ENCODE measurements at regions not wholly inside any gene's neighbourhood (a gene's known extent, or its start where the extent isn't known, plus 50 kb on each side); places are given as distances from the start of the nearest gene placed in this dataset.
A peak's percentile ranks its signal among the peaks of the same experiment; 100 is the strongest.

DNA sequence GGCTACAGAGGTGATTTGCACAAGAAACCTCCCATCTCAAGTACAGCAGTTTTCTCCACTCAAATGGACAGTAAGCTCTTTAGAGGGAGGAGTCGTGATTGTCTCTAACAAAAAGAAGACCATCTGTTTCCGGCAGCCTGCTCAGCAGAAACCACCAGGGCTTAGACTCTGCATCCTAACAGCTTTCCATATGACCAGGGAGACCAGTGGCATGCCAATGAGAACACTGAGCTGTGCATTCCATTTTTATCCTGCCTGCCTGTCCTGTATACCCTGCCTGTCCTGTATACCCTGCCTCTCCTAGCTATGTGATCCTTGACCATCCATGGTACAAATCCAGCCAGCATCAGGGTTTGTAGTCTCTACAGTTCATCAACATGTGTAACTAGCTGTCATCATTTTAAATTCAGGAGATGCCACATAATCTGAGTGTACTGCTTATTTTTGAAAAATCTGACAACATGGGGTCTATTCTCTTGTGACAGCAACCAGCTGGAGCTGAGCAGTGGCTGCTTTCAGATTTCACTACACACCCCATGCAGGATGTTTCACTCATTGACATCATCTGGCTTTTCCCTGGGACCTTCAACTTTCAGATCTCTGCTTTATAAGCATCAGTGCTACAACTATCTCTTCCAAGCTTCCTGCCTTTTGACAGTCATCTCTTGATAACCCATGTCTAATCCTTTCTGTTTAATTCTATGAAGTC is 50.5 kb upstream of the POU2AF2 start:
- H3K27ac Mint-ChIP-seq = no peak overlapping the region
- TF ChIP-seq, protein P1, sequence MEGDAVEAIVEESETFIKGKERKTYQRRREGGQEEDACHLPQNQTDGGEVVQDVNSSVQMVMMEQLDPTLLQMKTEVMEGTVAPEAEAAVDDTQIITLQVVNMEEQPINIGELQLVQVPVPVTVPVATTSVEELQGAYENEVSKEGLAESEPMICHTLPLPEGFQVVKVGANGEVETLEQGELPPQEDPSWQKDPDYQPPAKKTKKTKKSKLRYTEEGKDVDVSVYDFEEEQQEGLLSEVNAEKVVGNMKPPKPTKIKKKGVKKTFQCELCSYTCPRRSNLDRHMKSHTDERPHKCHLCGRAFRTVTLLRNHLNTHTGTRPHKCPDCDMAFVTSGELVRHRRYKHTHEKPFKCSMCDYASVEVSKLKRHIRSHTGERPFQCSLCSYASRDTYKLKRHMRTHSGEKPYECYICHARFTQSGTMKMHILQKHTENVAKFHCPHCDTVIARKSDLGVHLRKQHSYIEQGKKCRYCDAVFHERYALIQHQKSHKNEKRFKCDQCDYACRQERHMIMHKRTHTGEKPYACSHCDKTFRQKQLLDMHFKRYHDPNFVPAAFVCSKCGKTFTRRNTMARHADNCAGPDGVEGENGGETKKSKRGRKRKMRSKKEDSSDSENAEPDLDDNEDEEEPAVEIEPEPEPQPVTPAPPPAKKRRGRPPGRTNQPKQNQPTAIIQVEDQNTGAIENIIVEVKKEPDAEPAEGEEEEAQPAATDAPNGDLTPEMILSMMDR (conservative IDR thresholded peaks at IDR 0.05) = no peak
- no peak overlapping the region for H3K4me3 Mint-ChIP-seq

DNA sequence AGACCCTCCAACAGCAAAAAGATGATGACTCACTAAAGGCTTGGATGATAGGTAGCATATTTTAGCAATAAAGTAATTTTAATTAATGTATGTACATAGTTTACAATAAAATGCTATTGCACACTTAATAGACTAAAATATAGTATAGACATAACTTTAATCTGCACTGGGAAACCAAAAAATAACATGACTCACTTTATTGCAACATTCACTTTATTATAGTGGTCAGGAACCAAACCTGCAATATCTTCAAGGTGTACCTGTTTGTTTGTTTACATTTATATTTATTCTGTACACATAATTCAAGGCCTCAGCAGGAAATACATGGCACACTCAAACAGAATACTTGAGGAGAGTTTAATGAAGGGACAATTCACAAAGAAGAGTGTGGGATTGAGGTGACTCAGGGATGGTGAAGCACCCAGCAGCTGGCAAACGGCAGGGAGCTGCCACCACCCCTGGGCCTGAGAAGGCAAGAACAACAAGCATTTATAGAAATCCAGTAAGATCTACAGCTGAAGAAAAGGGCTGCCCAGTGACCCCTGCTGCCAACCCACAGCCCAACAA is 51.5 kb upstream of the POU2AF2 start:
- TF ChIP-seq, protein P1 (conservative IDR thresholded peaks at IDR 0.05) = no peak
- Mint-ChIP-seq H3K27ac (no peak overlapping the region), H3K27me3 (no peaks in the 10 kb centered on the region), H3K4me1 (ENCODE audit: unreplicated experiment) (no peaks in the 10 kb centered on the region), H3K9me3 (peaks cover 7% of the 10 kb centered on the region), H3K36me3 (no peaks in the 10 kb centered on the region), H3K4me3 (no peak overlapping the region)
- no peak for DNase-seq (ENCODE audit: extremely low spot score, unreplicated experiment)

More for the DNA sequence above, 50.5 kb upstream of the POU2AF2 start:
- no peak for DNase-seq (ENCODE audit: extremely low spot score, unreplicated experiment)
- Mint-ChIP-seq H3K36me3 (no peaks in the 10 kb centered on the region), H3K4me1 (ENCODE audit: unreplicated experiment) (no peaks in the 10 kb centered on the region), H3K27me3 (peaks cover 4% of the 10 kb centered on the region), H3K9me3 (peaks cover 7% of the 10 kb centered on the region)

DNA sequence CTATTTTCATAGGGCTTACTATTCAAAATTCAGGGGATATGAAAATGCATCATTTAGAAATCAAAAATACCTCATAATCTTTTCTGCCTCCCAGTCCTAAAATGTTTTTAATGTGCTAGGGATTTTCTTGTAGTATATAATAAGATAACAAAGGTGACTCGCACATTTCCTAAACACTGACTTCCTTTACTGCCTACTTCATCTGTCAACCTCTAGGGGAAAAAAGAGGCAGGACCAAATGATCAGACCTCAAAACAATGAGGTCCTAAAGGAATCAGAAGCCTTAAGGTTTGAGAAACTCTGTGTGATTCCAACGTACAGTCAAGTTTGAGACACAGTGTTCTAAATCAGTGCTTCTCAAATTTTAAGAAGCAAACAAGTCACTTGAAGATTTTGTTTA is 56.1 kb upstream of the POU2AF2 start:
- Mint-ChIP-seq H3K36me3 (no peaks in the 10 kb centered on the region), H3K9me3 (peaks cover 12% of the 10 kb centered on the region)
- TF ChIP-seq, protein P1 (conservative IDR thresholded peaks at IDR 0.05) = peak; percentile 29

DNA sequence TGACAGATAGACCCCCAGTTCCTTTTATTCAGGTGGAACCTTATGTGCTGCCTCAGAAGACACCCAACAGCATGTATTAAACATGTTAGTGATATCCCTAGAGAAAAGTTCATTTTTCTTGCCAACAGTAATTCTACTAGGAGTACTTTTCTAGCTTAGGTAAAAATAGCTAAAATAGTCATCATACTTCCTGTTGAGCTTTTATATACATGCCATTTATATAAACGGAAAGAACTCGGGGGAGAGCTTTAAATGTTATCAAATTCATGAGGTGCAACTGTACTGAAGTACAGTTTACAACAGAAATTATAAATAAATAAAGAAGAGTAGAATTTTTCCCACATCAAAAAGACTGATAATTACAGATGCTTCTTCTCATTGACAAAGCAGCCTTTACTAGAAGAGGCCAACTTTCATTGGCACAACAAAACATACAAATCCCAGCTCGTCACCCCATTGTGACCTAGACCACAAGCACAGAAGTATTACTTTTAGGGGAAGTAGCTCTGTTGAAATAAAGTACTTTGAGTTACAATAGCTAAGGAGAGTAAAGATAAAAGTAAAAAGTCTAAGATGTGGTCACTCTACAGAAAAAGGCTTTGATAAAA is 59.1 kb upstream of the POU2AF2 start:
- no peaks in the 10 kb centered on the region for H3K36me3 Mint-ChIP-seq
- TF ChIP-seq, protein P1 (conservative IDR thresholded peaks at IDR 0.05) = no peak

More for the DNA sequence above, 56.1 kb upstream of the POU2AF2 start:
- no peak overlapping the region for H3K27ac Mint-ChIP-seq
- peaks cover 8% of the 10 kb centered on the region for H3K4me1 Mint-ChIP-seq (ENCODE audit: unreplicated experiment)
- H3K27me3 Mint-ChIP-seq = no peaks in the 10 kb centered on the region
- no peak overlapping the region for H3K4me3 Mint-ChIP-seq
- DNase-seq (ENCODE audit: extremely low spot score, unreplicated experiment) = no peak

DNA sequence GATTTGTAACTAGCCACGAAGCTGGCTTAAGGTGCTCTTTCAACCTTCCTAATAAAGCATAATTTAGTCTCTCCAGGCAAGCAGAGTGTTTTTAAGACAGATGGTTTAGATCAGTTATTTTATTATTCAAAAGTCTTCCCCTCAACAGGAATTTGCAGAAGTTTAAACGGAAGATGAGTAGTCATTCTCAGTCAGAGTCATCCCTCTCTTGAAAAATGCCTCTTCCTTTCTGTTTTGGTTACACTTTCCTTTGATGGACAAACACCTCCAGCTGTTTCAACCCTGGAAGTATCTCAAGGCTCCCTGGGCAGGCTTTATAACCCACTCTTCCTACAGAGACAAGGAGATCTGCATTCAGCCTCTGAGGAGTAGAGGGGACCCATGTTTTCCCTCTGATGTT is 60.3 kb upstream of the POU2AF2 start:
- no peak overlapping the region for H3K27ac Mint-ChIP-seq

More for the DNA sequence above, 59.1 kb upstream of the POU2AF2 start:
- no peak for DNase-seq (ENCODE audit: extremely low spot score, unreplicated experiment)
- Mint-ChIP-seq H3K4me1 (ENCODE audit: unreplicated experiment) (peaks cover 8% of the 10 kb centered on the region), H3K27ac (no peak overlapping the region), H3K4me3 (no peak overlapping the region), H3K27me3 (no peaks in the 10 kb centered on the region), H3K9me3 (peaks cover 11% of the 10 kb centered on the region)

More for the DNA sequence above, 60.3 kb upstream of the POU2AF2 start:
- Mint-ChIP-seq H3K4me3 (no peak overlapping the region), H3K36me3 (no peaks in the 10 kb centered on the region), H3K4me1 (ENCODE audit: unreplicated experiment) (peaks cover 8% of the 10 kb centered on the region), H3K9me3 (peaks cover 11% of the 10 kb centered on the region), H3K27me3 (no peaks in the 10 kb centered on the region)
- TF ChIP-seq, protein P1 (conservative IDR thresholded peaks at IDR 0.05) = no peak
- DNase-seq (ENCODE audit: extremely low spot score, unreplicated experiment) = no peak

Data from type B pancreatic cell (in vitro differentiated cells).